CD4-positive, CD25-positive, alpha-beta regulatory T cell (primary cell): ENCODE measurements at regions not wholly inside any gene's neighbourhood (a gene's known extent, or its start where the extent isn't known, plus 50 kb on each side); places are given as distances from the start of the nearest gene placed in this dataset.

Source experiments
- ATAC-seq, 2 donors: fragments of 150-1000 bp; cut with Tn5 transposase; one replicate each; pipeline ENCODE4 v1.10.0; 2021; ENCODE audit warnings: low read depth in 2 of 2, moderate number of reproducible peaks in 2 of 2, moderate library complexity in 1 of 2
- DNase-seq, 3 donors: peaks; one replicate each; pipeline versions ENCODE4 v3.0.0 to v3.0.0-alpha.2; 2012 to 2022; ENCODE audit warnings: mixed read lengths in 1 of 3
- H3K27ac ChIP-seq: one replicate; pipeline ENCODE4 v1.7.0; 2013; ENCODE audit warnings: mild to moderate bottlenecking, low read length; ENCODE audit not compliant: insufficient read depth, poor library complexity, severe bottlenecking
- H3K27me3 ChIP-seq: one replicate; pipeline ENCODE4 v1.7.0; 2013; ENCODE audit warnings: low read length; ENCODE audit not compliant: control insufficient read depth, insufficient read depth
- H3K36me3 ChIP-seq: one replicate; pipeline ENCODE4 v1.7.0; 2013; ENCODE audit warnings: mild to moderate bottlenecking, low read length, moderate library complexity; ENCODE audit not compliant: control insufficient read depth, insufficient read depth
- H3K4me1 ChIP-seq: 2 replicates; pipeline ENCODE4 v1.7.0; 2013; ENCODE audit warnings: mild to moderate bottlenecking, low read length; ENCODE audit not compliant: insufficient read depth, control insufficient read depth, poor library complexity, severe bottlenecking
- H3K4me3 ChIP-seq: one replicate; pipeline ENCODE4 v1.7.0; 2013; ENCODE audit warnings: low read depth, mild to moderate bottlenecking, low read length, moderate library complexity
- H3K9me3 ChIP-seq, 2 experiments: 1 replicate in 1 of 2; 2 replicates in 1 of 2; pipeline ENCODE4 v1.7.0; 2013; ENCODE audit warnings: low read length in 2 of 2, mild to moderate bottlenecking in 1 of 2, moderate library complexity in 1 of 2; ENCODE audit not compliant: control insufficient read depth in 2 of 2
- H3K27ac Mint-ChIP-seq, 3 donors: one replicate each; pipeline ENCODE4 v1.8.0; 2020 to 2022; ENCODE audit warnings: mild to moderate bottlenecking in 3 of 3, mixed read lengths in 3 of 3, moderate library complexity in 2 of 3
- H3K27me3 Mint-ChIP-seq: one replicate; pipeline ENCODE4 v1.8.0; 2022; ENCODE audit warnings: mild to moderate bottlenecking, mixed read lengths
- H3K36me3 Mint-ChIP-seq: one replicate; pipeline ENCODE4 v1.8.0; 2020; ENCODE audit warnings: mixed read lengths
- H3K4me1 Mint-ChIP-seq, 4 donors: one replicate each; pipeline ENCODE4 v1.8.0; 2020 to 2022; ENCODE audit warnings: mixed read lengths in 4 of 4, mild to moderate bottlenecking in 1 of 4
- H3K4me3 Mint-ChIP-seq, 4 donors: one replicate each; pipeline ENCODE4 v1.8.0; 2020 to 2022; ENCODE audit warnings: mild to moderate bottlenecking in 4 of 4, mixed read lengths in 4 of 4, moderate library complexity in 3 of 4
- H3K9me3 Mint-ChIP-seq, 7 donors: one replicate each; pipeline ENCODE4 v1.8.0; 2020 to 2022; ENCODE audit warnings: mixed read lengths in 7 of 7, mild to moderate bottlenecking in 3 of 7, moderate library complexity in 2 of 7

- Mint-ChIP-seq H3K4me3 (no peak overlapping the region), H3K9me3 (peaks cover 0 to 4% (median 2%) of the 10 kb centered on the region in 7 donors), H3K27ac (no peak overlapping the region), H3K4me1 (no peaks in the 10 kb centered on the region), H3K36me3 (no peaks in the 10 kb centered on the region), H3K27me3 (no peaks in the 10 kb centered on the region)
- Histone ChIP-seq H3K4me1 (no peaks in the 10 kb centered on the region), H3K4me3 (no peak overlapping the region), H3K27ac (no peak overlapping the region), H3K9me3 (no peaks in the 10 kb centered on the region), H3K36me3 (no peaks in the 10 kb centered on the region), H3K27me3 (peaks cover 2% of the 10 kb centered on the region)
- no peak for ATAC-seq
- DNase-seq = no peak
Measured at GRCh38 chr16:66049865-66050264, 316.6 kb upstream of the CDH5 start.

GRCh38 chr16:66045626-66046025 is 320.9 kb upstream of the CDH5 start:
- Mint-ChIP-seq H3K4me1 (no peaks in the 10 kb centered on the region), H3K36me3 (no peaks in the 10 kb centered on the region), H3K4me3 (no peak overlapping the region), H3K27me3 (no peaks in the 10 kb centered on the region), H3K27ac (no peak overlapping the region), H3K9me3 (peaks cover 0 to 4% (median 2%) of the 10 kb centered on the region in 7 donors)
- H3K4me3 ChIP-seq = no peak overlapping the region
- DNase-seq = no peak
- no peak overlapping the region for H3K27ac ChIP-seq
- peaks cover 2% of the 10 kb centered on the region for H3K27me3 ChIP-seq
- no peaks in the 10 kb centered on the region for H3K9me3 ChIP-seq
- no peaks in the 10 kb centered on the region for H3K4me1 ChIP-seq
- no peak for ATAC-seq
- no peaks in the 10 kb centered on the region for H3K36me3 ChIP-seq

DNA sequence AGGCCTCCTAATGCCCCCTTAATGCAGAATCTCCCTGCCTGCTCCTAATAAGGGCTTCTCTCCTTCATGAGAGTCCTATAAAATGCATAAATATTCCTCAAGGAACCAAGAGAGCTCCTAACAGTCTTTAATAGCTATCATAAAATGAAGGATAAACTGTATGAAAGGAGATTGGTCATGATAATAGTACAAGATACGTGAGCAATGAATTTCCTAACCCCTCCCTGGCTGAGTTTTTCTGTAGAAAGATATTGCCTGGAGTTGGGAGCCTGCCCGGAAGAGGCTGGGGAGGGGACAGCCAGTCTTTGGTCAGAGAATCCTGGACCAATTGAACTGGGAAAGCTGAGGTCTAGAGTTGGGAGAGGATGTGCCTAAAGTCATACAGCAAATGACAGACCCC is 321.9 kb upstream of the CDH5 start:
- ATAC-seq = no peak
- no peaks in the 10 kb centered on the region for H3K36me3 ChIP-seq
- no peaks in the 10 kb centered on the region for H3K4me1 Mint-ChIP-seq

DNA sequence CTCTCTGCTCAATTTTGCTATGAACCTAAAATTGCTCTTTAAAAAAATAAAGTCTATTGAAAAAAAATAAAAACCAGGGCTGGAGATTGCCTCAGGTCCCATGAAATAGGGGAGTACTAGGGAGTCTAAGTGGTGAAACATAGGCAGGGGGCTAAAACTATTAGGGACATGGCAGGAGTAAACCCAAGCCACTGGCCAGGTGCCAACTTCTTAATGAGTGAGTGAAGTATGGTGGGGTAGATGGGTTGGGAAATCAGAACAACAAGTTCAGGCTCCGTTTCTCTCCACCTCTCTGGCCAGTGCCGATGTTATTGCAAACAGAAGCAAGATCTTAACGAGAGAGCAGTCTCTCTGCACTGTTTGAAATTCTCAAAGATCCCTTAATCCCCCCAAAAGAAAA is 322.4 kb upstream of the CDH5 start:
- H3K4me3 ChIP-seq = no peak overlapping the region
- no peaks in the 10 kb centered on the region for H3K4me1 ChIP-seq
- Mint-ChIP-seq H3K27ac (no peak overlapping the region), H3K9me3 (peaks cover 0 to 4% (median 2%) of the 10 kb centered on the region in 7 donors), H3K27me3 (no peaks in the 10 kb centered on the region), H3K36me3 (no peaks in the 10 kb centered on the region), H3K4me3 (no peak overlapping the region), H3K4me1 (no peaks in the 10 kb centered on the region)
- no peak overlapping the region for H3K27ac ChIP-seq
- H3K36me3 ChIP-seq = no peaks in the 10 kb centered on the region
- no peaks in the 10 kb centered on the region for H3K9me3 ChIP-seq
- ATAC-seq = no peak
- DNase-seq = no peak
- no peaks in the 10 kb centered on the region for H3K27me3 ChIP-seq

More for the DNA sequence above, 321.9 kb upstream of the CDH5 start:
- H3K27me3 Mint-ChIP-seq = no peaks in the 10 kb centered on the region
- Histone ChIP-seq H3K27ac (no peak overlapping the region), H3K27me3 (no peaks in the 10 kb centered on the region), H3K4me1 (no peaks in the 10 kb centered on the region), H3K9me3 (no peaks in the 10 kb centered on the region), H3K4me3 (no peak overlapping the region)
- H3K36me3 Mint-ChIP-seq = no peaks in the 10 kb centered on the region
- H3K9me3 Mint-ChIP-seq = peaks cover 0 to 4% (median 2%) of the 10 kb centered on the region in 7 donors
- H3K27ac Mint-ChIP-seq = no peak overlapping the region
- no peak for DNase-seq
- H3K4me3 Mint-ChIP-seq = no peak overlapping the region

- no peaks in the 10 kb centered on the region for H3K4me1 Mint-ChIP-seq
- no peak overlapping the region for H3K4me3 Mint-ChIP-seq
- Histone ChIP-seq H3K4me1 (no peaks in the 10 kb centered on the region), H3K36me3 (no peaks in the 10 kb centered on the region), H3K27me3 (no peaks in the 10 kb centered on the region), H3K9me3 (no peaks in the 10 kb centered on the region), H3K4me3 (no peak overlapping the region), H3K27ac (no peak overlapping the region)
- H3K27me3 Mint-ChIP-seq = no peaks in the 10 kb centered on the region
- ATAC-seq (no peak), DNase-seq (no peak)
- H3K27ac Mint-ChIP-seq = no peak overlapping the region
- peaks cover 0 to 3% (median 2%) of the 10 kb centered on the region in 7 donors for H3K9me3 Mint-ChIP-seq
- H3K36me3 Mint-ChIP-seq = no peaks in the 10 kb centered on the region
Measured at GRCh38 chr16:66043326-66043725, 323.2 kb upstream of the CDH5 start.

DNA sequence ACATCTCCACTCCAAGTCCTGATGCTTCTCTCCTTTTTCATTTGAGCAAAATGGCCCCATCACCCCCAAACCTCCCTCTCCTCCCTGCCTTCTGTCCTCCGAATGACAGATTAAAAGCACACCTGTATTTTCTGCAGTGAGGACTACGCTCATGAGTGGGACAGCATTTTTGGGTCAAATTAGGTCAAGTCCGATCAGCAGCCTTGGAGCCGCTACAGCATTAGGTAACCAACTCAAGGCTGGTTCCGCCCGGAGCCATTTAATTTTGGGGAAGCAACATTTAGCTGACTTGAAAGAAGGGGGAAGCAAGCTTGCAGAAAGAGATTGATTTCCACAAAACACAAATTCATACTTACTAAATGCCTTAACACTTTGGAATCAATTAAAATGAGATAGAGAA is 324.1 kb upstream of the CDH5 start:
- Mint-ChIP-seq H3K4me3 (no peak overlapping the region), H3K27me3 (no peaks in the 10 kb centered on the region), H3K9me3 (peaks cover 0 to 2% (median 1%) of the 10 kb centered on the region in 7 donors), H3K4me1 (no peaks in the 10 kb centered on the region), H3K27ac (no peak overlapping the region), H3K36me3 (no peaks in the 10 kb centered on the region)
- DNase-seq = no peak
- Histone ChIP-seq H3K27ac (no peak overlapping the region), H3K27me3 (no peaks in the 10 kb centered on the region), H3K4me3 (no peak overlapping the region), H3K4me1 (no peaks in the 10 kb centered on the region), H3K9me3 (no peaks in the 10 kb centered on the region), H3K36me3 (no peaks in the 10 kb centered on the region)
- ATAC-seq = no peak

DNA sequence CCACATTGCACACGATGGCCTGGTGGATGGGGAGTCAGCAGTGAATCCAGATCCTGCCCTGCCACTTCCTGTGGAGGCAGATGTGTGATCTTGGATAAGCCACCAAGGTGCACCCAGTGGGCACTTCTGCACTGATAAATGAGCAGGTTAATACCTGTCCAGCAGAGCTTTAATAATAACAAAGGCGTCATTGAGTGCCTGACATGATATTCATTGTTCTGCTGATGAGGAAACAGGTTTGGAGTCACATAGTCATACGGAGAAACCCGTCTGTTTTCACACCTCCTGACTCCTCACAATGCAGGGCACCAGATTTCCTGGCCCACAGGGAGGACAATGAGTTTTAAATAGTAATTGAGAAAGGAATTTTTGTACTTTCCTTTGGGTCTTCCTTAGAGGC is 324.6 kb upstream of the CDH5 start:
- DNase-seq (no peak), ATAC-seq (no peak)
- Mint-ChIP-seq H3K9me3 (peaks cover 0 to 2% (median 1%) of the 10 kb centered on the region in 7 donors), H3K27ac (no peak overlapping the region), H3K36me3 (no peaks in the 10 kb centered on the region), H3K4me3 (no peak overlapping the region), H3K4me1 (no peaks in the 10 kb centered on the region), H3K27me3 (no peaks in the 10 kb centered on the region)
- no peaks in the 10 kb centered on the region for H3K27me3 ChIP-seq
- no peak overlapping the region for H3K27ac ChIP-seq
- H3K9me3 ChIP-seq = no peaks in the 10 kb centered on the region
- H3K4me1 ChIP-seq = no peaks in the 10 kb centered on the region
- H3K4me3 ChIP-seq = no peak overlapping the region
- no peaks in the 10 kb centered on the region for H3K36me3 ChIP-seq

GRCh38 chr16:66039793-66040192 is 326.7 kb upstream of the CDH5 start:
- DNase-seq (no peak), ATAC-seq (no peak)
- Histone ChIP-seq H3K4me1 (no peaks in the 10 kb centered on the region), H3K9me3 (no peaks in the 10 kb centered on the region), H3K27me3 (no peaks in the 10 kb centered on the region), H3K36me3 (no peaks in the 10 kb centered on the region), H3K27ac (no peak overlapping the region), H3K4me3 (no peak overlapping the region)
- no peaks in the 10 kb centered on the region for H3K36me3 Mint-ChIP-seq
- peaks cover 0 to 2% (median 0%) of the 10 kb centered on the region in 7 donors for H3K9me3 Mint-ChIP-seq
- no peaks in the 10 kb centered on the region for H3K27me3 Mint-ChIP-seq
- no peak overlapping the region for H3K27ac Mint-ChIP-seq
- no peak overlapping the region for H3K4me3 Mint-ChIP-seq
- no peaks in the 10 kb centered on the region for H3K4me1 Mint-ChIP-seq
